ENCODE measurements at regions not wholly inside any gene's neighbourhood (a gene's known extent, or its start where the extent isn't known, plus 50 kb on each side); places are given as distances from the start of the nearest gene placed in this dataset.

DNA sequence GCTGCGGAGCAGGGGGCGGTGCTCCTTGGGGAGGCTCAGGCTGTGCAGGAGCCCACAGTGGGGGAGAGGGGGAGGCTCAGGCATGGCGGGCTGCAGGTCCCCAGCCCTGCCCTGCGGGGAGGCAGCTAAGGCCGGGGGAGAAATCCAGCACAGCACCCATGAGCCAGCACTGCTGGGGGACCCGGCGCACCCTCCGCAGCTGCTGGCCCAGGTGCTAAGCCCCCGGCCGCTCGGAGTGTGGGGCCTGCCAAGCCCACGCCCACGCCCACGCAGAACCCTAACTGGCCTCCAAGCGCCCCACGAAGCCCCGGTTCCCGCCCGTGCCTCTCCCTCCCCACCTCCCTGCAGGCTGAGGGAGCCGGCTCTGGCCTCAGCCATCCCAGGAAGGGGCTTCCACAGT, 145.6 kb upstream of the SEL1L start (continued):
- TF ChIP-seq ZNF311 (tag by site-specific recombination; IDR thresholded peaks at IDR 0.05; ENCODE audit: borderline replicate concordance) (no peak), ZNF624 (tag by site-specific recombination; IDR thresholded peaks at IDR 0.05) (no peak), ZBTB49 (tag by site-specific recombination; IDR thresholded peaks at IDR 0.05; ENCODE audit: low read depth) (no peak), ZNF223 (tag by site-specific recombination; IDR thresholded peaks at IDR 0.05) (no peak), ZSCAN23 (tag by site-specific recombination; IDR thresholded peaks at IDR 0.05) (no peak), SETDB1 (IDR thresholded peaks at IDR 0.05; ENCODE audit: insufficient read length, low read length) (no peak)
- TF ChIP-seq, protein P1, sequence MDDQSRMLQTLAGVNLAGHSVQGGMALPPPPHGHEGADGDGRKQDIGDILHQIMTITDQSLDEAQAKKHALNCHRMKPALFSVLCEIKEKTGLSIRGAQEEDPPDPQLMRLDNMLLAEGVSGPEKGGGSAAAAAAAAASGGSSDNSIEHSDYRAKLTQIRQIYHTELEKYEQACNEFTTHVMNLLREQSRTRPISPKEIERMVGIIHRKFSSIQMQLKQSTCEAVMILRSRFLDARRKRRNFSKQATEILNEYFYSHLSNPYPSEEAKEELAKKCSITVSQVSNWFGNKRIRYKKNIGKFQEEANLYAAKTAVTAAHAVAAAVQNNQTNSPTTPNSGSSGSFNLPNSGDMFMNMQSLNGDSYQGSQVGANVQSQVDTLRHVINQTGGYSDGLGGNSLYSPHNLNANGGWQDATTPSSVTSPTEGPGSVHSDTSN (CRISPR knock-in tag; IDR thresholded peaks at IDR 0.05), result no peak
- TF ChIP-seq, protein P2, sequence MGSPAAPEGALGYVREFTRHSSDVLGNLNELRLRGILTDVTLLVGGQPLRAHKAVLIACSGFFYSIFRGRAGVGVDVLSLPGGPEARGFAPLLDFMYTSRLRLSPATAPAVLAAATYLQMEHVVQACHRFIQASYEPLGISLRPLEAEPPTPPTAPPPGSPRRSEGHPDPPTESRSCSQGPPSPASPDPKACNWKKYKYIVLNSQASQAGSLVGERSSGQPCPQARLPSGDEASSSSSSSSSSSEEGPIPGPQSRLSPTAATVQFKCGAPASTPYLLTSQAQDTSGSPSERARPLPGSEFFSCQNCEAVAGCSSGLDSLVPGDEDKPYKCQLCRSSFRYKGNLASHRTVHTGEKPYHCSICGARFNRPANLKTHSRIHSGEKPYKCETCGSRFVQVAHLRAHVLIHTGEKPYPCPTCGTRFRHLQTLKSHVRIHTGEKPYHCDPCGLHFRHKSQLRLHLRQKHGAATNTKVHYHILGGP (tag by site-specific recombination; IDR thresholded peaks at IDR 0.05), result no peak
- TF ChIP-seq, protein P3, sequence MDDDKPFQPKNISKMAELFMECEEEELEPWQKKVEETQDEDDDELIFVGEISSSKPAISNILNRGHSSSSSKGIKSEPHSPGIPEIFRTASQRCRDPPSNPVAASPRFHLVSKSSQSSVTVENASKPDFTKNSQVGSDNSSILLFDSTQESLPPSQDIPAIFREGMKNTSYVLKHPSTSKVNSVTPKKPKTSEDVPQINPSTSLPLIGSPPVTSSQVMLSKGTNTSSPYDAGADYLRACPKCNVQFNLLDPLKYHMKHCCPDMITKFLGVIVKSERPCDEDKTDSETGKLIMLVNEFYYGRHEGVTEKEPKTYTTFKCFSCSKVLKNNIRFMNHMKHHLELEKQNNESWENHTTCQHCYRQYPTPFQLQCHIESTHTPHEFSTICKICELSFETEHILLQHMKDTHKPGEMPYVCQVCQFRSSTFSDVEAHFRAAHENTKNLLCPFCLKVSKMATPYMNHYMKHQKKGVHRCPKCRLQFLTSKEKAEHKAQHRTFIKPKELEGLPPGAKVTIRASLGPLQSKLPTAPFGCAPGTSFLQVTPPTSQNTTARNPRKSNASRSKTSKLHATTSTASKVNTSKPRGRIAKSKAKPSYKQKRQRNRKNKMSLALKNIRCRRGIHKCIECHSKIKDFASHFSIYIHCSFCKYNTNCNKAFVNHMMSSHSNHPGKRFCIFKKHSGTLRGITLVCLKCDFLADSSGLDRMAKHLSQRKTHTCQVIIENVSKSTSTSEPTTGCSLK (tag by site-specific recombination; IDR thresholded peaks at IDR 0.05), result no peak

DNA sequence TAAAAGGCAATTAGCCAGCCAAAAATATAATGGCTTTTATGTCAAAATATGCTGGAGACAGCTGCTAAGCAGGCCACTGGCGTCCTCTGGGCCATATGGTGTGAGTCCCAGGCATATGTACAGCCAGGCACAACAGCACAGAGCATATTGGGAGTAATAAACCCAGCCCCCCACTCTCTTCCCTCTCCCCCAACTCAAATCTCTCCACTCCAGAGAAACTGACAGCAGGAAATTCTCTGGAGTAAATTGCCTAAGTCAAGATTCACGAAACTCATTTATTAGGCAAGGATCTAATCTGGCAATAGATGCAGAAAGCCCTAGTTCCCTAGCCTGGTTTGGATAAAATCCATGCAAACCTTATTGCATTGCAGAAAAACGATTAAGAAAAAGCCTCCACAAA, 147.9 kb upstream of the SEL1L start:
- Histone ChIP-seq H3K4me3 (ENCODE audit: low read depth, low read length) (no peak overlapping the region), H3K36me3 (ENCODE audit: control insufficient read depth in 2 of 2, insufficient read depth in 1 of 2, low read length in 2 of 2) (no peaks in the 10 kb centered on the region), H3K4me1 (ENCODE audit: control insufficient read depth, insufficient read depth, low read length) (no peaks in the 10 kb centered on the region), H3K9me3 (ENCODE audit: control insufficient read depth, insufficient read depth, low read depth, low read length) (no peaks in the 10 kb centered on the region), H3K27ac (ENCODE audit: extremely low read depth, low read depth, low read length) (no peak overlapping the region)
- POLR2A ChIA-PET, result no interaction called here
- TF ChIP-seq SP3 (tag by site-specific recombination; IDR thresholded peaks at IDR 0.05) (no peak), KLF10 (tag by site-specific recombination; IDR thresholded peaks at IDR 0.05) (no peak), ZIC2 (tag by site-specific recombination; IDR thresholded peaks at IDR 0.05) (no peak), MZF1 (tag by site-specific recombination; IDR thresholded peaks at IDR 0.05; ENCODE audit: borderline replicate concordance) (no peak), ZSCAN16 (tag by site-specific recombination; IDR thresholded peaks at IDR 0.05) (no peak), ZNF23 (tag by site-specific recombination; IDR thresholded peaks at IDR 0.05; ENCODE audit: borderline replicate concordance) (no peak), ZNF561 (tag by site-specific recombination; IDR thresholded peaks at IDR 0.05; ENCODE audit: borderline replicate concordance) (no peak), ZNF426 (tag by site-specific recombination; IDR thresholded peaks at IDR 0.05) (no peak), ZBTB8A (tag by site-specific recombination; IDR thresholded peaks at IDR 0.05) (no peak), ZNF146 (tag by site-specific recombination; IDR thresholded peaks at IDR 0.05) (no peak), ZNF658 (tag by site-specific recombination; IDR thresholded peaks at IDR 0.05) (no peak)
- TF ChIP-seq, protein P4, sequence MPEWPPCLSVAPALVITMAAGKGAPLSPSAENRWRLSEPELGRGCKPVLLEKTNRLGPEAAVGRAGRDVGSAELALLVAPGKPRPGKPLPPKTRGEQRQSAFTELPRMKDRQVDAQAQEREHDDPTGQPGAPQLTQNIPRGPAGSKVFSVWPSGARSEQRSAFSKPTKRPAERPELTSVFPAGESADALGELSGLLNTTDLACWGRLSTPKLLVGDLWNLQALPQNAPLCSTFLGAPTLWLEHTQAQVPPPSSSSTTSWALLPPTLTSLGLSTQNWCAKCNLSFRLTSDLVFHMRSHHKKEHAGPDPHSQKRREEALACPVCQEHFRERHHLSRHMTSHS (tag by site-specific recombination; IDR thresholded peaks at IDR 0.05), result no peak
- CTCF ChIA-PET, result no interaction called here
